ENCODE measurements at regions not wholly inside any gene's neighbourhood (a gene's known extent, or its start where the extent isn't known, plus 50 kb on each side); places are given as distances from the start of the nearest gene placed in this dataset.

DNA sequence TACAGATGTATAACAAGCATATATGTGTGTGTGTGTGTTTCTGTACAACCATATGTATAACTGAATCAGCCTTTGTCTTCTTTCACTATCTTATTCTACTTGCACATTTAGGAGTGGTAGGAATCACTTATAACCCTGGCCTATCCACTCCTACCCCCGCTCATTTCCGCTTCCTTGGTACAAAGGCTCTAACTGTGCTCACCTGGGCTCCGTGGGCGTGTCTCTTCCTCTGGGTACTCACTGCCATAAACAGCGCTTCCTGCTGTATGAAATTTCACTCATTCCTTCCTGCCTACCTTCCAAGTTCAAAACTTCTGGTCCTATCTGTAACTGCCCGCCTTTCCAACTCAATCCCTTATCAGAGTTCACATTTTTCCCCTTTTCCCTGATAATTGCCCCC lies 815.5 kb downstream of the EPHA4 start:
- TF ChIP-seq, protein P1, sequence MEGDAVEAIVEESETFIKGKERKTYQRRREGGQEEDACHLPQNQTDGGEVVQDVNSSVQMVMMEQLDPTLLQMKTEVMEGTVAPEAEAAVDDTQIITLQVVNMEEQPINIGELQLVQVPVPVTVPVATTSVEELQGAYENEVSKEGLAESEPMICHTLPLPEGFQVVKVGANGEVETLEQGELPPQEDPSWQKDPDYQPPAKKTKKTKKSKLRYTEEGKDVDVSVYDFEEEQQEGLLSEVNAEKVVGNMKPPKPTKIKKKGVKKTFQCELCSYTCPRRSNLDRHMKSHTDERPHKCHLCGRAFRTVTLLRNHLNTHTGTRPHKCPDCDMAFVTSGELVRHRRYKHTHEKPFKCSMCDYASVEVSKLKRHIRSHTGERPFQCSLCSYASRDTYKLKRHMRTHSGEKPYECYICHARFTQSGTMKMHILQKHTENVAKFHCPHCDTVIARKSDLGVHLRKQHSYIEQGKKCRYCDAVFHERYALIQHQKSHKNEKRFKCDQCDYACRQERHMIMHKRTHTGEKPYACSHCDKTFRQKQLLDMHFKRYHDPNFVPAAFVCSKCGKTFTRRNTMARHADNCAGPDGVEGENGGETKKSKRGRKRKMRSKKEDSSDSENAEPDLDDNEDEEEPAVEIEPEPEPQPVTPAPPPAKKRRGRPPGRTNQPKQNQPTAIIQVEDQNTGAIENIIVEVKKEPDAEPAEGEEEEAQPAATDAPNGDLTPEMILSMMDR (IDR thresholded peaks at IDR 0.05), result no peak
- no peak for TF ChIP-seq ZFX (IDR thresholded peaks at IDR 0.05; ENCODE audit: borderline replicate concordance)

All from 22Rv1 (cell line).